GM19238 (cell line): ENCODE measurements at regions not wholly inside any gene's neighbourhood (a gene's known extent, or its start where the extent isn't known, plus 50 kb on each side); places are given as distances from the start of the nearest gene placed in this dataset.

ENCODE experiments used
- DNase-seq: peaks from one replicate; pipeline ENCODE4 v3.0.0; 2011; ENCODE audit warnings: low spot score; ENCODE audit not compliant: insufficient read length

GRCh38 chr2:41926614-41927580 lies 120.9 kb upstream of the PKDCC start:
- no peak for DNase-seq

DNA sequence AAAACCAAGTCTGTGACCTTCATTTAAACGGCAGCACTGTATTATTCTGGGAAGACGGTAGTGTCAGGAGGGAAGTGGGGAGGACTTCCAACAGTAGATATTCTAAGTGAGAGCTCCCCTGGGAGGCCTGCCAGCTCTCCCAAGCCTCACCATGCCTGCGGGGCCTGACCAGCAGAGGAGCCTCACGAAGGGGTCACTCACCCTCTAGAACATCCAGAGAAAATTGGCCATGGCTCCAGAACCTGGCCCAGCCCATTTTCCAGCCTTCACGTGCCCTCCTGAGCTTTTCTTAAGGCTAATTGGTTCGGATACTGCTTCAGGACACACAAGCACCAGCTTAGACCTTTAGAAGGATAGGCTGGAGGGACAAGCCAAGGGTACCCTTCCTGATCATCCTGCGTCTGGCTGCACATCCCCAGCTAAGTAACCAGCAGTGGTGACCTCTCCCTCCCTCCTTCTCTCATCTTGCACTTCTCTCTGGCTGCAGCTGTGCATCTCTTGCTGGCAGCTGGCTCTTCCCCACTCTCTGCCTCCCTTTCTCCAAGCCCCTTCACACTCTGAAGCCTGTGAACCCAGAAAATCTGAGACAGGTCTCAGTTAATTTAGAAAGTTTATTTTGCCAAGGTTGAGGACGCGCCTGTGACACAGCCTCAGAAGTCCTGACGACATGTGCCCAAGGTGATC lies 120.1 kb upstream of the PKDCC start:
- DNase-seq = no peak

GRCh38 chr2:41928526-41928925 lies 119.3 kb upstream of the PKDCC start:
- DNase-seq = no peak

- DNase-seq = no peak
Measured at GRCh38 chr2:41930807-41931566, 116.8 kb upstream of the PKDCC start.

GRCh38 chr2:41932241-41933045 lies 115.4 kb upstream of the PKDCC start:
- no peak for DNase-seq

GRCh38 chr2:41933046-41933420 lies 114.8 kb upstream of the PKDCC start:
- no peak for DNase-seq

- no peak for DNase-seq
Measured at GRCh38 chr2:41933585-41934320, 114.1 kb upstream of the PKDCC start.

DNA sequence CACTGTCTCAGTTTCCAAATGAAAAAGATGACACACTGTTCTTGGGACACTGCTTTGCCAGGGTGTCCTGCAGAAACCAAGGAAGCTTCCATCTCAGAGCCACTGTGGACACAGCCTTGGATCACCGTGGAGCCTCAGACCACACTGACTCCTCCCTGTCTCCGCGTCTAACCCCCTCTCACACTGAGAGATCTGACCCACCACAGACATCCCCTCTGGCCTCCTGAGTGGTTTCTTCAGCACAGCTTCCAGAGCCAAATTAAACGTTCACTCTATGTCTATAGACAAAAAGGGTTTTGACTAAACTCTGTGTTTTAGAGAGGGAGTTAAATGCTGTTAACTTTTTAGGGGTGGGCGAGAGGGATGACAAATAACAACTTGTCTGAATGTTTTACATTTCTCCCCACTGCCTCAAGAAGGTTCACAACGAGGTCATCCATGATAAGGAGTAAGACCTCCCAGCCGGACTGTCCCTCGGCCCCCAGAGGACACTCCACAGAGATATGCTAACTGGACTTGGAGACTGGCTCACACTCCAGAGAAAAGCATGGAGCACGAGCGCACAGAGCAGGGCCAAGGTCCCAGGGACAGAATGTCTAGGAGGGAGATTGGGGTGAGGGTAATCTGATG lies 113.4 kb upstream of the PKDCC start:
- no peak for DNase-seq

DNA sequence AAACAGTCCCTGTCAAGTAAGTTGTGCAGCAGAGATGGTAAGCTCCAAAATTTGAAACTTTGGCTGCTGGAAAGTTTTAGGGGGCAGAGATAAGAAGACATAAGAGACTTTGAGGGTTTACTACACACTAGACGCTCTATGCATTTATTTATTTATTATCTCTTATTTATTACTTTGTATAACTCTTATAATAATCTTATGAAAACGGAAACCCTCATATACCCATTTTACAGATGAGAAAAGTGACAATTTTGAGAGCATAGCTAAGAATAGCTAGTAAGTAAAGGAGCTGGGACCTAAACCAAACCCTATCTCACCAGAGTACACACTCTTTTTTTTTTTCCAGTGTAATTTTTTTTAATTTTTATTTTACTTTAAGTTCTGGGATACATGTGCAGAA lies 112.8 kb upstream of the PKDCC start:
- no peak for DNase-seq

DNA sequence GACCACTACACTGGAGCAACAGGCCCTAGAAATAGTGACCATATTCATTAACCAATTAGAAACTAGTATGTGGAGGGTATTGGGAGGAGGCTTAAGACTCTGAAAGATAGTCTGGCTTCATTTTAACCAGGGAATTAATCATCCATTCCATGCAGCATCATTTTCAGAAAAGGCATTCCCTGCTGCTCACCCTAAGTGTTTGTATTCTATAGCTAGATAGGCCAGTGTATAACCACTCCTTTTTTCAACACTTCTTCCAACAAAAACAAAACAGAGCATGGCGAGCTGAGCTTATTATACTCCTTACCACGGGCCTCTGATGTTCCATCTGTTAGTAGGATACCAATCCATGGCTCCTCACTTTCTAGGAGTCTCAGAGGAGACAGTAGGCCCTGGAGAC lies 112.0 kb upstream of the PKDCC start:
- DNase-seq = no peak

DNA sequence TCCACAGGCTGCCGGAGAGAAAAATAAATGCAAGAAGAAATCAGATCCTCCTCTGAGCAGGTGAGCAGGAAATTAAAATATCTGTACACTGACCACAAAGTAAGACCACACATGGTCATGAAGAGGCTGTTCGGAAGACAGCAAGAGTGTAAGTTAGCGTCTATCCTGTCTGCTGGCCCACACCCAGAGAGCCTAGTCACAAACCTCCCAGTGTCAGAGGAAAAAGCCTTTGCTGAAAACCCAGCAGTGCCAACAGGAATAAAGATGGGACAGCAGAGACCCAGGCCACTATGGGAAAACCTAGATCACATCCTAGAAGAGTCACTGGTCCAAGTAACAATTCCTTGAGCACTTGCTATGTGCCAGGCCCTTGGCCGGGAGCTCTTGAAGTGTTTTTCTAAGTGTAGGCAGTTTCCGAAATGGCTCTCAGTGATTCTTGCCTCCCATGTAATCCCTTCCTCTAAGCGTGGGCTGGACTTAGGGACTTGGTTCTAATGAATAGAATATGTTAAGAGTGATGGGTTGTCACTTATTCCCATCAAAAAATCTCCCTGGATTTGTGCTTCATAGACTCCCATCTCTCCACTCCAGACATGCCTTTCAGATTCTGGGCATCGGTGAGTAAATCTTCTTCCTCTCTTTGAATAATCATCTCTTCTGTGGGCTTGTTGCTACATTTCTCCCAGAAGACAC lies 110.9 kb upstream of the PKDCC start:
- no peak for DNase-seq

- no peak for DNase-seq
Measured at GRCh38 chr2:41937464-41937906, 110.3 kb upstream of the PKDCC start.

- DNase-seq = no peak
Measured at GRCh38 chr2:41937921-41938708, 109.7 kb upstream of the PKDCC start.

- DNase-seq = no peak
Measured at GRCh38 chr2:41940060-41940744, 107.6 kb upstream of the PKDCC start.

DNA sequence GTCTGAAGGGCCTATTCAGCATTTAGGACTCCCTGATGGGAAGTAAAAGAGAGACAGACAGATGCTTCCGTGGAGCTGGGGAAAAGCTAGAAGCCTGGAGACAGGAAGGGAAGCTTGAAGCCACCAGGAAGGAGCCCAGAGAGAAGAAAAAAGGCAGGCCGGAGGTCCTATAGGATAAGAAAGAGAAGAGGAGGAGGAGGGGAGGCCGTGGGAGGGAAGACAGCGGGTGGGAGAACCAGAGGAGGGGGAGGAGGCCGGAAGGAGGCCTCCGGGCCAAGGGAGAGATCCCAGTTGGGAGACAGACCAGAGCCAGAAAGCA lies 107.1 kb upstream of the PKDCC start:
- no peak for DNase-seq

DNA sequence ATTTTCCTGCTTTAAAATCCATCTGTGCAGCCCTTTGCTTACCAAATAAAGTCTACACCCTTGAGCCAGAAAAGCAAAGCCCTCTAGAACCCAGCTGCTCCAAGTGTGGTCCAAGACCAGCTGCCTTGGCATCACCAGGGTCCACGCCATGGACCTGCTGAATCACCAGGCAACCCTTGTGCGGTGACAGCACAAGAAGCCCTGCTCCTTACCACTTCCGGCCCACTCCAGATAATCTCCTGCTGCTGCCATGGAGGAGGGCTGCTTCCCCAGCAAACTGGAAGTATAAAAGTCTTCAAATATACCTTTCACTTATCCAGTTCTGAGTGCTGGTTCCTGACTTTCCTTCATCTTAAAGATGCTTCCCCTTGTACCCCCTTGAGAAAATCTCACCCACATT lies 106.0 kb upstream of the PKDCC start:
- DNase-seq = no peak

- no peak for DNase-seq
Measured at GRCh38 chr2:41942278-41942677, 105.5 kb upstream of the PKDCC start.

DNA sequence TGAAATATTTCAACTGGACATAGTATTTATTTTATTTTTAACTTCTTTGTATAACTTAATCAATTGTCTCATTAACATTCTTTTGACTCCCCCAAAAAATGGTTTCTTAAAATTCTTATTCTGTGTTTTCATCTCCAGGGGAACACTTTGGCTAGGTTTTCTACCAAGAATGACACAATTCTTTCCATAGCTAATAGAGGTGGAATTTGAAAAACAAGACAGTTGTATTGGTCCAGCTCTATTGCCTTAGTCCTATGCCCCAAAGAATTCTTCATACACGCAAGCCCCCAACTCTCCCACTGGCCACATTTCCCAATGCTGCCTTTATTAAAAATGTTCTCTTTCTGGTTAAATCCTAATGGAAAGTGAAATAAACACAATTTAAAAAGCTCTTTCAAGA lies 104.7 kb upstream of the PKDCC start:
- no peak for DNase-seq
